ENCODE measurements at regions not wholly inside any gene's neighbourhood (a gene's known extent, or its start where the extent isn't known, plus 50 kb on each side); places are given as distances from the start of the nearest gene placed in this dataset.

DNA sequence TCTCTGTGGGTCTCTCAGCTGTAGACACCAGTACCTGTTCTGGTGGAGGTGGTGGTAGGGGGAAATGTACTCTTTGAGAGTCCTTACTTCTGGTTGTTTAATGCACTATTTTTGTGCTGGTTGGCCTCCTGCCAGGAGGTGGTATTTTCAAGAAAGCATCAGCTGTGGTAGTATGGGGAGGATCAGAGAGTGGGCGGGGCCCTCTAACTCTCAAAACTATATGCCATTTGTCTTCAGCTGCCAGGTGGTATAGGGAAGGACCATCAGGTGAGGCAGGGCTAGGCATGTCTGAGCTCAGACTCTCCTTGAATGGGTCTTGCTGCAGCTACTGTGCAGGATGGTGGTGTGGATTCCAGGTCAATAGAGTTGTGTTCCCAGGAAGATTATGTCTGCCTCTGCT, 1100.8 kb downstream of the CNTNAP5 start:
- no peaks in the 10 kb centered on the region for H3K36me3 ChIP-seq (ENCODE audit: control insufficient read depth in 4 of 4, insufficient read depth in 3 of 4, low read depth in 1 of 4, low read length in 3 of 4)
- H3K27me3 ChIP-seq (ENCODE audit: control insufficient read depth in 4 of 4, insufficient read depth in 4 of 4, low read length in 3 of 4) = no peaks in the 10 kb centered on the region
- no peaks in the 10 kb centered on the region for H3K4me1 ChIP-seq (ENCODE audit: control insufficient read depth in 4 of 4, insufficient read depth in 4 of 4, low read length in 3 of 4)
- H3K9ac ChIP-seq (ENCODE audit: low read depth in 1 of 2, low read length in 2 of 2) = no peak overlapping the region
- WGBS = 87% methylated on average over 1 of the region's 1 CpG
- no peak overlapping the region for H3K4me3 ChIP-seq (ENCODE audit: low read depth in 1 of 3, low read length in 3 of 3)
- no peak for DNase-seq (ENCODE audit: low spot score)
- no peaks in the 10 kb centered on the region for H3K9me3 ChIP-seq (ENCODE audit: control insufficient read depth in 4 of 4, low read length in 3 of 4)
- H3K27ac ChIP-seq (ENCODE audit: low read depth in 1 of 2, low read length in 2 of 2) = no peak overlapping the region
- TF ChIP-seq, protein P1, sequence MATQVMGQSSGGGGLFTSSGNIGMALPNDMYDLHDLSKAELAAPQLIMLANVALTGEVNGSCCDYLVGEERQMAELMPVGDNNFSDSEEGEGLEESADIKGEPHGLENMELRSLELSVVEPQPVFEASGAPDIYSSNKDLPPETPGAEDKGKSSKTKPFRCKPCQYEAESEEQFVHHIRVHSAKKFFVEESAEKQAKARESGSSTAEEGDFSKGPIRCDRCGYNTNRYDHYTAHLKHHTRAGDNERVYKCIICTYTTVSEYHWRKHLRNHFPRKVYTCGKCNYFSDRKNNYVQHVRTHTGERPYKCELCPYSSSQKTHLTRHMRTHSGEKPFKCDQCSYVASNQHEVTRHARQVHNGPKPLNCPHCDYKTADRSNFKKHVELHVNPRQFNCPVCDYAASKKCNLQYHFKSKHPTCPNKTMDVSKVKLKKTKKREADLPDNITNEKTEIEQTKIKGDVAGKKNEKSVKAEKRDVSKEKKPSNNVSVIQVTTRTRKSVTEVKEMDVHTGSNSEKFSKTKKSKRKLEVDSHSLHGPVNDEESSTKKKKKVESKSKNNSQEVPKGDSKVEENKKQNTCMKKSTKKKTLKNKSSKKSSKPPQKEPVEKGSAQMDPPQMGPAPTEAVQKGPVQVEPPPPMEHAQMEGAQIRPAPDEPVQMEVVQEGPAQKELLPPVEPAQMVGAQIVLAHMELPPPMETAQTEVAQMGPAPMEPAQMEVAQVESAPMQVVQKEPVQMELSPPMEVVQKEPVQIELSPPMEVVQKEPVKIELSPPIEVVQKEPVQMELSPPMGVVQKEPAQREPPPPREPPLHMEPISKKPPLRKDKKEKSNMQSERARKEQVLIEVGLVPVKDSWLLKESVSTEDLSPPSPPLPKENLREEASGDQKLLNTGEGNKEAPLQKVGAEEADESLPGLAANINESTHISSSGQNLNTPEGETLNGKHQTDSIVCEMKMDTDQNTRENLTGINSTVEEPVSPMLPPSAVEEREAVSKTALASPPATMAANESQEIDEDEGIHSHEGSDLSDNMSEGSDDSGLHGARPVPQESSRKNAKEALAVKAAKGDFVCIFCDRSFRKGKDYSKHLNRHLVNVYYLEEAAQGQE (IDR thresholded peaks at IDR 0.05) = no peak
- TF ChIP-seq, protein P2, sequence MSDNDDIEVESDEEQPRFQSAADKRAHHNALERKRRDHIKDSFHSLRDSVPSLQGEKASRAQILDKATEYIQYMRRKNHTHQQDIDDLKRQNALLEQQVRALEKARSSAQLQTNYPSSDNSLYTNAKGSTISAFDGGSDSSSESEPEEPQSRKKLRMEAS (IDR thresholded peaks at IDR 0.05) = no peak
- TF ChIP-seq HNF4A (conservative IDR thresholded peaks at IDR 0.05) = no peak
- no peak for TF ChIP-seq HNF4G (IDR thresholded peaks at IDR 0.05)
- no peak for TF ChIP-seq NR2F2 (IDR thresholded peaks at IDR 0.05)
- no peak for TF ChIP-seq SP1 (IDR thresholded peaks at IDR 0.05)

DNA sequence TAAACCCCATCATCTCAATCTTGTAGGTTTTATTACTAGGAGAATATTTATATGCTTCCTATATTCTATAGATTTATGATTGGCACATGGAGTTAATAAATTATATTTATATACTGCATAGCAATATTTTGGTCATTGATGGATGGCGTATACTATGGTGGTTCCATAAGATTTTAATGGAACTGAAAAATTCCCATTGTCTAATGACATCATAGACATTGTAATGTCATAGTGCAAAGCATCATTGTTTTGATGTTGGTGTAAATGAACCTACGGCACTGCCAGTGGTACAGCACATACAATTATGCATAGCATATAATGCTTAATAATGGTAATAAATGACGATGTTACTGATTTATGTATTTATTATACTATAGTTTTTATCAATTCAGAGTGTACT, 1135.9 kb downstream of the CNTNAP5 start:
- Histone ChIP-seq H3K9me3 (ENCODE audit: control insufficient read depth in 4 of 4, low read length in 3 of 4) (no peaks in the 10 kb centered on the region), H3K9ac (ENCODE audit: low read depth in 1 of 2, low read length in 2 of 2) (no peak overlapping the region), H3K27me3 (ENCODE audit: control insufficient read depth in 4 of 4, insufficient read depth in 4 of 4, low read length in 3 of 4) (no peaks in the 10 kb centered on the region), H3K4me3 (ENCODE audit: low read depth in 1 of 3, low read length in 3 of 3) (no peak overlapping the region), H3K36me3 (ENCODE audit: control insufficient read depth in 4 of 4, insufficient read depth in 3 of 4, low read depth in 1 of 4, low read length in 3 of 4) (no peaks in the 10 kb centered on the region), H3K27ac (ENCODE audit: low read depth in 1 of 2, low read length in 2 of 2) (no peak overlapping the region), H3K4me1 (ENCODE audit: control insufficient read depth in 4 of 4, insufficient read depth in 4 of 4, low read length in 3 of 4) (no peaks in the 10 kb centered on the region)
- 86% methylated on average over 3 of the region's 3 CpGs for WGBS
- DNase-seq (ENCODE audit: low spot score) = no peak
- TF ChIP-seq RAD21 (IDR thresholded peaks at IDR 0.05) (no peak), HNF4G (IDR thresholded peaks at IDR 0.05) (no peak), NR2F2 (IDR thresholded peaks at IDR 0.05) (no peak), GABPA (IDR thresholded peaks at IDR 0.05 in 1 of 2, conservative IDR thresholded peaks at IDR 0.05 in 1 of 2) (no peak), JUND (IDR thresholded peaks at IDR 0.05) (no peak), HNF4A (conservative IDR thresholded peaks at IDR 0.05) (no peak), RXRA (IDR thresholded peaks at IDR 0.05) (no peak)
- TF ChIP-seq, protein P1 (IDR thresholded peaks at IDR 0.05) = no peak
- TF ChIP-seq, protein P3, sequence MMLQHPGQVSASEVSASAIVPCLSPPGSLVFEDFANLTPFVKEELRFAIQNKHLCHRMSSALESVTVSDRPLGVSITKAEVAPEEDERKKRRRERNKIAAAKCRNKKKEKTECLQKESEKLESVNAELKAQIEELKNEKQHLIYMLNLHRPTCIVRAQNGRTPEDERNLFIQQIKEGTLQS (IDR thresholded peaks at IDR 0.05) = no peak
